B cell (primary cell): ENCODE measurements at regions not wholly inside any gene's neighbourhood (a gene's known extent, or its start where the extent isn't known, plus 50 kb on each side); places are given as distances from the start of the nearest gene placed in this dataset.

Experiments used
- ATAC-seq: fragments of 200-7000 bp; cut with Tn5 transposase; one replicate; pipeline ENCODE4 v1.10.0; 2021; ENCODE audit warnings: low read depth, mild to moderate bottlenecking, moderate number of reproducible peaks, moderate library complexity
- CTCF ChIA-PET: fragments of 350-600 bp; sonication (Branson Sonifier 250); formaldehyde crosslinking; loops from one replicate; lab custom pipeline; 2021; ENCODE audit warnings: antibody characterized with exemption, inconsistent platforms; lab: Charles Lee
- POLR2A ChIA-PET: fragments of 350-600 bp; sonication (Branson Sonifier 250); formaldehyde crosslinking; loops from one replicate; lab custom pipeline; 2021; ENCODE audit warnings: antibody characterized with exemption; lab: Charles Lee
- DNase-seq: peaks from one replicate; pipeline ENCODE4 v3.0.0; 2013
- H2AFZ ChIP-seq: 2 replicates; pipeline ENCODE4 v1.6.1; 2012; ENCODE audit warnings: mild to moderate bottlenecking, low read depth, low read length; ENCODE audit not compliant: insufficient read depth, poor library complexity, severe bottlenecking
- H3K27ac ChIP-seq, 2 donors: 1 replicate in 1 of 2; 2 replicates in 1 of 2; pipeline ENCODE4 v1.5.1; 2012 to 2013; ENCODE audit warnings: low read length in 2 of 2, mild to moderate bottlenecking in 2 of 2, moderate library complexity in 1 of 2
- H3K27me3 ChIP-seq, 4 experiments: fragments of 200-600 bp in 1 of 4; sonication (generic) in 1 of 4; replicated peaks in 1 of 4; 1 replicate in 2 of 4; 2 replicates in 2 of 4; pipeline versions ENCODE4 v1.6.1 to v1.7.0; 2013 to 2016; ENCODE audit warnings: low read length in 3 of 4, mild to moderate bottlenecking in 2 of 4, mixed read lengths in 1 of 4, moderate library complexity in 1 of 4; ENCODE audit not compliant: insufficient read depth in 4 of 4, control insufficient read depth in 3 of 4; ENCODE audit errors: control extremely low read depth in 1 of 4
- H3K36me3 ChIP-seq, 2 experiments: replicated peaks in 1 of 2; 1 replicate in 1 of 2; 2 replicates in 1 of 2; pipeline versions ENCODE4 v1.6.1 to v1.7.1; 2013; ENCODE audit warnings: low read length in 1 of 2; ENCODE audit not compliant: insufficient read depth in 2 of 2, control insufficient read depth in 1 of 2; ENCODE audit errors: control extremely low read depth in 1 of 2, extremely low read depth in 1 of 2
- H3K4me1 ChIP-seq, 2 donors: fragments of 200-600 bp in 1 of 2; sonication (generic) in 1 of 2; 1 replicate in 1 of 2; 2 replicates in 1 of 2; pipeline versions ENCODE4 v1.5.1 to v1.6.1; 2013 to 2017; ENCODE audit warnings: low read length in 2 of 2; ENCODE audit not compliant: control insufficient read depth in 2 of 2, insufficient read depth in 2 of 2
- H3K4me2 ChIP-seq: replicated peaks from 2 replicates; pipeline ENCODE3; 2012; ENCODE audit warnings: mild to moderate bottlenecking, low read depth, low read length; ENCODE audit not compliant: poor library complexity, severe bottlenecking
- H3K4me3 ChIP-seq, 5 experiments: fragments of 200-600 bp in 1 of 5; sonication (generic) in 1 of 5; 1 replicate in 3 of 5; 2 replicates in 2 of 5; pipeline versions ENCODE4 v1.5.1 to v1.7.0; 2011 to 2016; ENCODE audit warnings: low read length in 4 of 5, mild to moderate bottlenecking in 4 of 5, low read depth in 2 of 5, control low read depth in 1 of 5, moderate library complexity in 1 of 5; ENCODE audit not compliant: insufficient read depth in 1 of 5; ENCODE audit errors: control extremely low read depth in 1 of 5, extremely low read depth in 1 of 5
- H3K79me2 ChIP-seq: fragments of 200-600 bp; sonication (generic); one replicate; pipeline ENCODE4 v1.6.0; 2016; ENCODE audit warnings: low read length; ENCODE audit not compliant: control insufficient read depth, insufficient read depth
- H3K9ac ChIP-seq: fragments of 200-600 bp; sonication (generic); 2 replicates; pipeline ENCODE4 v1.6.1; 2017; ENCODE audit warnings: mild to moderate bottlenecking, low read length, moderate library complexity
- H3K9me3 ChIP-seq, 3 donors: one replicate each; pipeline versions ENCODE4 v1.6.1 to v1.7.1; 2013; ENCODE audit warnings: low read length in 2 of 3; ENCODE audit not compliant: control insufficient read depth in 2 of 3, insufficient read depth in 1 of 3; ENCODE audit errors: control extremely low read depth in 1 of 3
- H4K20me1 ChIP-seq: 2 replicates; pipeline ENCODE4 v1.6.0; 2012; ENCODE audit warnings: mild to moderate bottlenecking, low read length; ENCODE audit not compliant: insufficient read depth, control insufficient read depth, poor library complexity, severe bottlenecking
- H3K27ac Mint-ChIP-seq: one replicate; pipeline ENCODE4 v1.8.0; 2021; ENCODE audit warnings: mixed read lengths
- H3K27me3 Mint-ChIP-seq: one replicate; pipeline ENCODE4 v1.8.0; 2021; ENCODE audit warnings: mixed read lengths
- H3K4me1 Mint-ChIP-seq: one replicate; pipeline ENCODE4 v1.8.0; 2021; ENCODE audit warnings: mixed read lengths
- H3K4me3 Mint-ChIP-seq: one replicate; pipeline ENCODE4 v1.8.0; 2021; ENCODE audit warnings: mixed read lengths
- H3K9me3 Mint-ChIP-seq: one replicate; pipeline ENCODE4 v1.8.0; 2022; ENCODE audit warnings: mixed read lengths; ENCODE audit not compliant: insufficient read depth
- CTCF ChIP-seq: fragments of 200-600 bp; IDR thresholded peaks from one replicate; pipeline ENCODE4 v1.8.0; 2022; ENCODE audit warnings: antibody characterized with exemption, mild to moderate bottlenecking
- EZH2 ChIP-seq: IDR thresholded peaks from 2 replicates; pipeline ENCODE4 v1.6.1; 2012; ENCODE audit warnings: borderline replicate concordance, low read depth, mild to moderate bottlenecking, moderate library complexity, low read length; ENCODE audit not compliant: insufficient read depth, poor library complexity, severe bottlenecking
- WGBS: methylation state at CpG from one replicate; pipeline ENCODE4 v1.1.5; 2013; ENCODE audit warnings: missing lambda C conversion rate; ENCODE audit not compliant: insufficient coverage; 5-methylcytosine and 5-hydroxymethylcytosine counted together
- intact Hi-C: fragments of 100-400 bp; cut with micrococcal nuclease; formaldehyde crosslinking; loops from one replicate; pipeline ENCODE4 v1.10.0; 2022

GRCh38 chr18:48485828-48486405, 52.9 kb upstream of the CTIF start:
- Mint-ChIP-seq H3K4me3 (no peak overlapping the region), H3K27me3 (peaks cover 14% of the 10 kb centered on the region), H3K27ac (no peak overlapping the region), H3K4me1 (no peaks in the 10 kb centered on the region), H3K9me3 (no peaks in the 10 kb centered on the region)
- TF ChIP-seq EZH2 (no peak), CTCF (no peak)
- H2AFZ ChIP-seq = no peak overlapping the region
- ATAC-seq = no peak
- no peak overlapping the region for H3K27ac ChIP-seq
- DNase-seq = no peak
- H4K20me1 ChIP-seq = no peaks in the 10 kb centered on the region
- no peak overlapping the region for H3K9ac ChIP-seq
- no peak overlapping the region for H3K4me2 ChIP-seq
- H3K4me1 ChIP-seq = no peaks in the 10 kb centered on the region
- no peaks in the 10 kb centered on the region for H3K79me2 ChIP-seq
- peaks cover 0 to 4% (median 3%) of the 10 kb centered on the region in 4 experiments for H3K27me3 ChIP-seq
- no peaks in the 10 kb centered on the region for H3K9me3 ChIP-seq
- WGBS = 47% methylated on average over 2 of the region's 5 CpGs
- intact Hi-C loops = no loop called here
- ChIA-PET POLR2A (no interaction called here), CTCF (interaction anchor here (1.2 kb wide), 1 partner anchor 10 kb away, joined by 5 read pairs; no protein-coding TSS in a partner anchor)
- H3K4me3 ChIP-seq = no peak overlapping the region
- no peaks in the 10 kb centered on the region for H3K36me3 ChIP-seq

- Histone ChIP-seq H3K4me3 (no peak overlapping the region), H3K9ac (no peak overlapping the region), H4K20me1 (no peaks in the 10 kb centered on the region), H3K4me1 (no peaks in the 10 kb centered on the region), H3K27ac (no peak overlapping the region), H3K9me3 (peaks cover 0 to 3% (median 0%) of the 10 kb centered on the region in 3 donors), H3K79me2 (no peaks in the 10 kb centered on the region), H3K36me3 (no peaks in the 10 kb centered on the region), H3K4me2 (no peak overlapping the region), H2AFZ (no peak overlapping the region), H3K27me3 (peaks cover 0 to 4% (median 0%) of the 10 kb centered on the region in 4 experiments)
- ChIA-PET POLR2A (no interaction called here), CTCF (interaction anchor here (1.2 kb wide), 1 partner anchor 184 kb away, joined by 3 read pairs; no protein-coding TSS in a partner anchor)
- peaks cover 11% of the 10 kb centered on the region for H3K27me3 Mint-ChIP-seq
- no CpG with 5 or more reads among the region's 2 CpGs for WGBS
- no peaks in the 10 kb centered on the region for H3K4me1 Mint-ChIP-seq
- no peak for TF ChIP-seq CTCF
- TF ChIP-seq EZH2 = no peak
- DNase-seq (no peak), ATAC-seq (no peak)
- H3K4me3 Mint-ChIP-seq = no peak overlapping the region
- no peak overlapping the region for H3K27ac Mint-ChIP-seq
- no peaks in the 10 kb centered on the region for H3K9me3 Mint-ChIP-seq
- intact Hi-C loops = no loop called here
Measured at GRCh38 chr18:48481092-48481491, 57.7 kb upstream of the CTIF start.
